ENCODE measurements at regions not wholly inside any gene's neighbourhood (a gene's known extent, or its start where the extent isn't known, plus 50 kb on each side); places are given as distances from the start of the nearest gene placed in this dataset.
"Not testable (repeated sequence)": the region's sequence is repeated elsewhere in the genome, so short reads cannot be mapped to it uniquely, and the experiment has no call there.

DNA sequence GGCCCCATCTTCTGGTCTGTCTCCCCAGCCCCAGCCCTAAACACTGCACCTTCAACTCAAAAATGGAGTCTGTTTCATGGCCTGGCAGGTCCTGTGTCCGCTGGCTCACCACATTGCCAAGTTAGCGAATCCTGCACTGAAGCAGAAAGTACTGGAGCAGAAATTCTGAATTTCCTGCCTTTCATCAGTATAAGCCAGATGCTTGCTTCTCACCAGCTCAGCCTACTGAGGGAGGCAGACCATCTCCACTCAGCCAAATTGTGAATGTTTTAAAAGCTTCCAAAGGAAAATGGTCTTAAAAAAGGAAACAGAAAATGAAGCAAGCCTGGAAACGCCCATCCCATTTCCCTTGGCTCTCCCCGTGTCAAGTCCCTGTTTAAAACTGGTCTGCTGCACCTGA lies 157.8 kb downstream of the C1D start:
- TF ChIP-seq, protein P1, sequence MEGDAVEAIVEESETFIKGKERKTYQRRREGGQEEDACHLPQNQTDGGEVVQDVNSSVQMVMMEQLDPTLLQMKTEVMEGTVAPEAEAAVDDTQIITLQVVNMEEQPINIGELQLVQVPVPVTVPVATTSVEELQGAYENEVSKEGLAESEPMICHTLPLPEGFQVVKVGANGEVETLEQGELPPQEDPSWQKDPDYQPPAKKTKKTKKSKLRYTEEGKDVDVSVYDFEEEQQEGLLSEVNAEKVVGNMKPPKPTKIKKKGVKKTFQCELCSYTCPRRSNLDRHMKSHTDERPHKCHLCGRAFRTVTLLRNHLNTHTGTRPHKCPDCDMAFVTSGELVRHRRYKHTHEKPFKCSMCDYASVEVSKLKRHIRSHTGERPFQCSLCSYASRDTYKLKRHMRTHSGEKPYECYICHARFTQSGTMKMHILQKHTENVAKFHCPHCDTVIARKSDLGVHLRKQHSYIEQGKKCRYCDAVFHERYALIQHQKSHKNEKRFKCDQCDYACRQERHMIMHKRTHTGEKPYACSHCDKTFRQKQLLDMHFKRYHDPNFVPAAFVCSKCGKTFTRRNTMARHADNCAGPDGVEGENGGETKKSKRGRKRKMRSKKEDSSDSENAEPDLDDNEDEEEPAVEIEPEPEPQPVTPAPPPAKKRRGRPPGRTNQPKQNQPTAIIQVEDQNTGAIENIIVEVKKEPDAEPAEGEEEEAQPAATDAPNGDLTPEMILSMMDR (conservative IDR thresholded peaks at IDR 0.05): no peak

DNA sequence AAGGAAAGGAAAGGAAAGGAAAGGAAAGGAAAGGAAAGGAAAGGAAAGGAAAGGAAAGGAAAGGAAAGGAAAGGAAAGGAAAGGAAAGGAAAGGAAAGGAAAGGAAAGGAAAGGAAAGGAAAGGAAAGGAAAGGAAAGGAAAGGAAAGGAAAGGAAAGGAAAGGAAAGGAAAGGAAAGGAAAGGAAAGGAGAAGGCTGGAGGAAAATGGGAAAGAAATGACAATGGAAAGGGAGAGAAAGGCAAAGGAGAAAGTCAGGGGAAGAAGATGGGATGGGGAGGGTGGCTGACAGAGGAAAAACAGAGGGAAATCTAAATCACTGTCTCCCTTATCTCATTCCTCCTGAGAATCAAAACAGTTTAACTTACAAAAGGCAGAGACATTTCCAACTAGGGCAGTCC lies 156.3 kb downstream of the C1D start:
- not testable (repeated sequence) for H3K27ac ChIP-seq

More for the DNA sequence above, 157.8 kb downstream of the C1D start:
- no peak overlapping the region for H3K27ac ChIP-seq

DNA sequence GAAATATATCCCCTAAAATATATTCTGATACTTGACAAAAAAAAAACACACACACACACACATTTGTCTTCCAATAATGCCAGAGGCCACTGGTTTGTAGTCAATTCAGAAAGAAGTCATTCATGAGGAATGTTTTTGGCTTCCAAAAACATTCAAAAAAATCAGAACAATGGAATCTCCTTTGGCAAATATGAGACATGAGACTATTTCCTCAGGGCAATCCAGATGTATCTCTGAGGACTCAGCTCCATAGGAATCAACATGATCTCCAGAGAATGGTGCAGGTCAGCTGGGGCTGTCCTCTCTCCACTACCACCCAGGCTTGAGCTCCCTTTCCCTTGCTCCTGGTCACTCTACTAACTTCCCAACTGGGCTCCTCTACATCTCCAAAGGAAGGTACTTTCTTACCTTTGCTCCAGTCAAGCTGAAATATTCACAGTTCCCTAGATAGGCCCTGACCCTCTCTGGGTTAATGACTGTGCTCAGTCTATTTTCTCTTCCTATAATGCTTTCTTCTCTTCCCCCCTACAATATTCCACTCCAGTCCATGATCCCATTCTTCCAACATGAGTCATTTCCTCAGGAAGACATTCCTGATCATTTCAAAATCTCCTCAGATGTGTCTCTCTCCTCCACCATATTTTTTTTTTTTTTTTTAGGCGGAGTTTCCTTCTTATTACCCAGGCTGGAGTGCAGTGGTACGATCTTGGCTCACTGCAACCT lies 145.3 kb downstream of the C1D start:
- no peak overlapping the region for H3K27ac ChIP-seq
- TF ChIP-seq, protein P1 (conservative IDR thresholded peaks at IDR 0.05): no peak

DNA sequence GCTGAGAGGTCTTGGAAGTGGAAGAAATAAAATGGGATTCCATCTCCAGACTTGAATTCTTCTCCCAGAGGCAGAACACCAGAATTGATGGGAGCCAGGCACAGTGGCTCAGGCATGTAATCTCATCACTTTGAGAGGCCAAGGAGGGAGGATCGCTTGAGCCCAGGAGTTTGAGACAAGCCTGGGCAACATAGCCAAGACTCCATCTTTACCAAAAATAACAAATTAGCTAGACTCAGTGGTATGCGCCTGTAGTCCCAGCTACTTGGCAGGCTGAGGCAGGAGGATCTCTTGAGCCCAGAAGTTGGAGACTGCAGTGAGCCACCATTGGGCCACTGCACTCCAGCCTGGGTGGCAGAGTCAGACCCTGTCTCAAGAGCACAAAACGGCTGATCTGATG lies 144.3 kb downstream of the C1D start:
- no peak overlapping the region for H3K27ac ChIP-seq
- TF ChIP-seq, protein P1 (conservative IDR thresholded peaks at IDR 0.05): no peak

DNA sequence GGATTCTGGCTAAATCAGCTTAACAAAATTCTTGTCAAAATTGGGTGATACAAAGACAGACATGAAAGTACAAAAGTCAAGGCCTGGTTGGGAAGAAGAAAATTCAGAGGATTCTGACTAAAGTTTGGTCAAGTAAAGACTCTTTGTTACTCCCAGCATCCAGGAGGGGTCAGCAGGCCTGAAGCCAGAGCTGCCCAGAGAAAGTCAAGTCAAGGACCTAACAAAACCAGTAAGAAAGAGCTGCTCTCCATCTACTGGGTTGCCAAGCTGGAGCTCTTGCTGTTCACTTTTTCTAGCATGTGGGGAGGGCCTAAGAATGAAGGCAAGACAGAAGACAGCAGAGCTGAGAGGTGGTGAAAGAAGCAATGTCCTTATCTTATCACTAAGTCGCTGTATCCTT lies 143.3 kb downstream of the C1D start:
- H3K27ac ChIP-seq: no peak overlapping the region
- TF ChIP-seq, protein P1 (conservative IDR thresholded peaks at IDR 0.05): no peak

DNA sequence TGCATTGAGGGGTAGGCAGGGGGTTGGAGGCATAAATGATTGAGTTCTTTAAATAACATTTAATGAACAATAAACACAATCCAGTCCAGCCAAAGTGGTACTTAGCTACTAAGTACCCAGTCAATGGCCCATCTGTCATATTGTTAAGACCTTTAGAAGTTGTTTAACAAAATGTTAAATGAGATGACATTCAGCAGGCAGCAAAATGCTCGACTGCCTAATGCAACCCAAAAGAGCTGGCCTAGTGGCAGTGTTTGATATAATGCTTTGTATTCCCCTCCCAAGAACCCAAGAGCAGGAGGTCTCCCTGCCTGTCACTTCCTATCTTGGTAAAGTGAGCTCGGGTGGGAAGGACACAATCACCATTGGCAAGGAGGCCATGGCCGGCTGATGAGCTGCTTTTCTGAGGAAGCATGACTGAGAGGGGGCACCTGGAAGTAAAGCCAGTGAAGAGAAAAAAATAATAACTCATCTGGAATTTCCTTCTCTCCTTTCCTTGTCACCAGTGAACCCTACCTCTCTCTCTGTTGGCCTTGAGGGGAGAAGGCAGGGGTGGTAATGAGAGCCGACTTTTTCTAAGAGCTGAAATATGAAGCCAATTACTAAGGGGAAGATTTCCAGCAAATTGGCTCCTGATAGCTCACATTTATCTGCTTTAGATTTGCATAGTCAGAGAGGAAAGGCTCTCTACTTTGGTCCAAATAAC lies 140.6 kb downstream of the C1D start:
- no peak overlapping the region for H3K27ac ChIP-seq
- TF ChIP-seq, protein P1 (conservative IDR thresholded peaks at IDR 0.05): no peak

DNA sequence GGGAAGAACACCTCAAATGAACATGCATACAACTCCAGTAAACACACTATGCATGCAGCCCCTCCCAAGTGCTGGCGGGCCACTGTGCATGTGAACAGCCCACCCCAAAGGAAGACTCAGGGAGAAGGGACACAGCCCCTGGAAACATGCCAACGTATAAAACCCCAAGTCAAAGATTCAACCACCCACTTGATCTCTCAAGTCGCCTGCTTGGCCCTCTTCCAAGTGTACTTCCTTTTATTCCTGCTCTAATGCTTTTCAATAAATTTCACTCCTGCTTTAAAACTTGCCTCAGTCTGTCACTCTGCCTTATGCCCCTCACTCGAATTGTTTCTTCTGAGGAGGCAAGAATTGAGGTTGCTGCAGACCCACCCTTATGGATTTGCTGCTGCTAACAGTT lies 139.1 kb downstream of the C1D start:
- H3K27ac ChIP-seq: no peak overlapping the region
- TF ChIP-seq, protein P1 (conservative IDR thresholded peaks at IDR 0.05): no peak

DNA sequence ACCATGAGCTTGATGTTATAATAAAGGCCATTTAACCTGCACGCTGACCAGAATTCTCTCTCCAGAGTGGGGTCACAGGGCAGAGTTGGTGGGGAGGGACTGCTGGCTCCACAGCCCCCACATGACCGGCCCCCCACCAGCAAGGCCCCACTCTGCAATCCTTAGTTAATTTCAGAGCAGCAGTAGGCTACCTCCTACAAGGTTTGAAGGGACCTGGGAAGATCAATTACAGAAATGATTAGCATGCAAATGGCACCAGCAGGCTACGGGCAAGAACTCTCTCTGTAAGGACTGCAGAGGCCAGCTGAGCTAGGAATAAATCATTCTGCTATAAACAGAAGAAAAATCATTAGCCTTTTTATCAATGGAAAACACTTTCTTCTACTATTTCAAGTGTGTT lies 135.3 kb downstream of the C1D start:
- no peak overlapping the region for H3K27ac ChIP-seq
- TF ChIP-seq, protein P1 (conservative IDR thresholded peaks at IDR 0.05): no peak
